ENCODE measurements at regions not wholly inside any gene's neighbourhood (a gene's known extent, or its start where the extent isn't known, plus 50 kb on each side); places are given as distances from the start of the nearest gene placed in this dataset.

DNA sequence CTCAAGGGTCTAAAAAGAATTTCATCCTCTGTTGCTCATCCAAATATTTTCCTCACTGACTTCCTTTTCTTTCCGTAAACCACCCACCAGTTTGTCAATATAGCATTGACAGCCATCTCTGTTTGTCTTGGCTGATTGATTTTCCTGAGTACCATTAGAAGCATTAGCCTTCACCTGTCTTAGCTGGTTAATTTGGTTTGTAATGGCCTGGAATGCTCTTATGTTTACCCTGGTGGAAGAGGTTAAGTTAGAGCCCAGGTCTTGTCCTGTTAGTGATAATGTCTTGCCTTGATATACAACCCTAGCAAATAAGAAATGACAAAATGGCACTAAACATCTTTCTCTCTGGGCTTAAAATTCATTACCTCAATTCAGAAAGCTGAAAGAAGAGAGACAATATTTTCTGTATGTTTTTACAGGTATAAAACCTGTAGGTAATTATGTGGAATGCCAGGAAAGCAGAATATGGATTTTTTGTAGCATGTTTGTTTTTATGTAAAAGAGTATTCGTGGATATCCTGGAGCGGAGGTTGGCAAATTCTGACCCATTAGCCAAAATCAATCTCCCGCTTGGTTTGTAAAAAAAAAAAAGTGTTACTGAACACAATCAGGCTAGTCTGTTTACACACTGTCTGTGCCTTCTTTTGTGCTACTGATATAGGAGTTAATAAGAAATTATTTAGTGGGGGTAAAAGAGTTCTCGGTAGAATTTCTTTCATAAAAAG lies 224.4 kb upstream of the DAAM1 start:
- WGBS, 5 donors: 91 to 95% (median 93%) methylated on average over 5 of the region's 5 CpGs
- H3K36me3 ChIP-seq: no peaks in the 10 kb centered on the region
- intact Hi-C loops (cut with DNase I; ENCODE audit: low total_unique reads): no loop called here
- TF ChIP-seq, protein P1, sequence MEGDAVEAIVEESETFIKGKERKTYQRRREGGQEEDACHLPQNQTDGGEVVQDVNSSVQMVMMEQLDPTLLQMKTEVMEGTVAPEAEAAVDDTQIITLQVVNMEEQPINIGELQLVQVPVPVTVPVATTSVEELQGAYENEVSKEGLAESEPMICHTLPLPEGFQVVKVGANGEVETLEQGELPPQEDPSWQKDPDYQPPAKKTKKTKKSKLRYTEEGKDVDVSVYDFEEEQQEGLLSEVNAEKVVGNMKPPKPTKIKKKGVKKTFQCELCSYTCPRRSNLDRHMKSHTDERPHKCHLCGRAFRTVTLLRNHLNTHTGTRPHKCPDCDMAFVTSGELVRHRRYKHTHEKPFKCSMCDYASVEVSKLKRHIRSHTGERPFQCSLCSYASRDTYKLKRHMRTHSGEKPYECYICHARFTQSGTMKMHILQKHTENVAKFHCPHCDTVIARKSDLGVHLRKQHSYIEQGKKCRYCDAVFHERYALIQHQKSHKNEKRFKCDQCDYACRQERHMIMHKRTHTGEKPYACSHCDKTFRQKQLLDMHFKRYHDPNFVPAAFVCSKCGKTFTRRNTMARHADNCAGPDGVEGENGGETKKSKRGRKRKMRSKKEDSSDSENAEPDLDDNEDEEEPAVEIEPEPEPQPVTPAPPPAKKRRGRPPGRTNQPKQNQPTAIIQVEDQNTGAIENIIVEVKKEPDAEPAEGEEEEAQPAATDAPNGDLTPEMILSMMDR (IDR thresholded peaks at IDR 0.05 in 8 of 11, conservative IDR thresholded peaks at IDR 0.05 in 3 of 11): no peak
- no peak for TF ChIP-seq POLR2A (IDR thresholded peaks at IDR 0.05)
- no peak for TF ChIP-seq POLR2AphosphoS5 (IDR thresholded peaks at IDR 0.05)
- no peak overlapping the region for H3K27ac ChIP-seq
- no peaks in the 10 kb centered on the region for H3K4me1 ChIP-seq
- H3K4me3 ChIP-seq: no peak overlapping the region
- H3K9me3 ChIP-seq: no peaks in the 10 kb centered on the region
- no peak for DNase-seq
- no peaks in the 10 kb centered on the region for H3K27me3 ChIP-seq (replicated peaks in 1 of 7)

GRCh38 chr14:58964598-58964928 lies 223.9 kb upstream of the DAAM1 start:
- no peaks in the 10 kb centered on the region for H3K4me1 ChIP-seq
- intact Hi-C loops (cut with DNase I; ENCODE audit: low total_unique reads): no loop called here
- H3K9me3 ChIP-seq: no peaks in the 10 kb centered on the region
- TF ChIP-seq, protein P1 (IDR thresholded peaks at IDR 0.05 in 8 of 11, conservative IDR thresholded peaks at IDR 0.05 in 3 of 11): no peak
- TF ChIP-seq POLR2A (IDR thresholded peaks at IDR 0.05): no peak
- no peak for TF ChIP-seq POLR2AphosphoS5 (IDR thresholded peaks at IDR 0.05)
- 92 to 95% (median 93%) methylated on average over 9 of the region's 9 CpGs for WGBS, 5 donors
- H3K27me3 ChIP-seq (replicated peaks in 1 of 7): no peaks in the 10 kb centered on the region
- DNase-seq: no peak
- H3K4me3 ChIP-seq: no peak overlapping the region
- H3K36me3 ChIP-seq: no peaks in the 10 kb centered on the region
- H3K27ac ChIP-seq: no peak overlapping the region

- Histone ChIP-seq H3K27ac (no peak overlapping the region), H3K27me3 (replicated peaks in 1 of 7) (no peaks in the 10 kb centered on the region), H3K36me3 (no peaks in the 10 kb centered on the region), H3K4me1 (no peaks in the 10 kb centered on the region), H3K4me3 (no peak overlapping the region), H3K9me3 (no peaks in the 10 kb centered on the region)
- no peak for DNase-seq
- TF ChIP-seq POLR2A (IDR thresholded peaks at IDR 0.05): no peak
- no peak for TF ChIP-seq POLR2AphosphoS5 (IDR thresholded peaks at IDR 0.05)
- TF ChIP-seq, protein P1 (IDR thresholded peaks at IDR 0.05 in 8 of 11, conservative IDR thresholded peaks at IDR 0.05 in 3 of 11): no peak
- intact Hi-C loops (cut with DNase I; ENCODE audit: low total_unique reads): no loop called here
- 70 to 91% (median 82%) methylated on average over 1 of the region's 1 CpG for WGBS, 5 donors
Observed at GRCh38 chr14:58965601-58966000, 222.9 kb upstream of the DAAM1 start.

- DNase-seq: no peak
- H3K27me3 ChIP-seq (replicated peaks in 1 of 7): no peaks in the 10 kb centered on the region
- intact Hi-C loops (cut with DNase I; ENCODE audit: low total_unique reads): no loop called here
- 60 to 74% (median 67%) methylated on average over 4 of the region's 4 CpGs for WGBS, 5 donors
- H3K36me3 ChIP-seq: no peaks in the 10 kb centered on the region
- TF ChIP-seq POLR2A (IDR thresholded peaks at IDR 0.05) (no peak), POLR2AphosphoS5 (IDR thresholded peaks at IDR 0.05) (no peak)
- TF ChIP-seq, protein P1 (IDR thresholded peaks at IDR 0.05 in 8 of 11, conservative IDR thresholded peaks at IDR 0.05 in 3 of 11): no peak
- no peaks in the 10 kb centered on the region for H3K4me1 ChIP-seq
- H3K4me3 ChIP-seq: no peak overlapping the region
- no peak overlapping the region for H3K27ac ChIP-seq
- no peaks in the 10 kb centered on the region for H3K9me3 ChIP-seq
Observed at GRCh38 chr14:58966997-58967396, 221.5 kb upstream of the DAAM1 start.
